ENCODE measurements at regions not wholly inside any gene's neighbourhood (a gene's known extent, or its start where the extent isn't known, plus 50 kb on each side); places are given as distances from the start of the nearest gene placed in this dataset.
"Not testable (repeated sequence)": the region's sequence is repeated elsewhere in the genome, so short reads cannot be mapped to it uniquely, and the experiment has no call there.

DNA sequence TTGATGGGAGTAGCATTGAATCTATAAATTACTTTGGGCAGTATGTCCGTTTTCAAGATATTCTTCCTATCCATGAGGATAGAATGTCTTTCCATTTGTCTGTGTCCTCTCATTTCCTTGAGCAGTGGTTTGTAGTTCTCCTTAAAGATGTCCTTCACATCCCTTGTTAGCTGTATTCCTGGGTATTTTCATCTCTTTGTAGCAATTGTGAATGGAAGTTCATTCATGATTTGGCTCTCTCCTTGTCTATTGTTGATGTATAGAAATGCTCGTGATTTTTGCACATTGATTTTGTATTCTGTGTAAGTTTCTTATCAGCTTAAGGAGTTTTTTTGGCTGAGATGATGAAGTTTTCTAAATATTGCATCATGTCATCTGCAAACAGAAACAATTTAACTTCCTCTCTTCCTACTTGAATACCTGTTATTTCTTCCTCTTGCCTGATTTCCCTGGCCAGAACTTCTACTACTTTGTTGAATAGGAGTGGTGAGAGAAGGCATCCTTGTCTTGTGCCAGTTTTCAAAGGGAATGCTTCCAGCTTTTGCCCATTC is 741.0 kb downstream of the TMTC2 start:
- not testable (repeated sequence) for DNase-seq

DNA sequence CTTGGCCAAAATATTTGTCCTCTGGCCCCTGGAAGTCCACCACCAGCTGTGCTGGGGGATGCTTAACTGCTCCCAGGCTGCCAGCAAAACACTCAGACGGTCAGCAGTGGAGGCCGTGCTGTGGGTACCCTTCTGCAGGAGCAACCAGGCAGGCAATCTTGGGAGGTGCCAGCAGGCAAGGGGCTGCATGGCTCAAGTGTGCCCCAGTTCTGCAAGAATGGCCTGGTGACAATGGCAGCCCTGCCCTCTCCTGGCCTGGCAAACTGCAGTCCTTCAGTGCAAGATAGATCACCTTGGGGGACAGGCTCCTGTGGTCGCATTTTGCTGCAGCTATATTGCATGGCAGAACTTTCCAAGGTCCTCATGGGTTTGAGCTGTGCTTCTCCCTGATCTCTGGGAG is 728.3 kb downstream of the TMTC2 start:
- DNase-seq: no peak

DNA sequence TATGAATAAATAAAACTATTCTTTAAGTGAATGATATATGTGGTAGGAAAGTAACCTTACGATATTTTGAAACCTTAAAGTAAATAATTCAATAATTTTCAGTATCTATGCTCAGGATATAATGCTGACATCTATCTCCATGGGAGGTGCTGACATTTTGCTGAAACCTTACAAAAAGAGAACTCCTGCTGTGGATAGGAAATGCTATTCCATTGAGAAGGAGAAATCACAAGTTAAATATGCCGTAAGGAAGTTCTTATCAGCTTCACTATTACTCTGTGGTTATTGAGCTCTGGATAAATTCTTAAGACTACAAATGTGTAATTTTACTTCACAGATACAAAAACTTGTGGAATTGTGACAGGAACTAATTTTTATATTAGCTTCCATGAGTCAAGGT is 722.1 kb downstream of the TMTC2 start:
- no peak for DNase-seq

DNA sequence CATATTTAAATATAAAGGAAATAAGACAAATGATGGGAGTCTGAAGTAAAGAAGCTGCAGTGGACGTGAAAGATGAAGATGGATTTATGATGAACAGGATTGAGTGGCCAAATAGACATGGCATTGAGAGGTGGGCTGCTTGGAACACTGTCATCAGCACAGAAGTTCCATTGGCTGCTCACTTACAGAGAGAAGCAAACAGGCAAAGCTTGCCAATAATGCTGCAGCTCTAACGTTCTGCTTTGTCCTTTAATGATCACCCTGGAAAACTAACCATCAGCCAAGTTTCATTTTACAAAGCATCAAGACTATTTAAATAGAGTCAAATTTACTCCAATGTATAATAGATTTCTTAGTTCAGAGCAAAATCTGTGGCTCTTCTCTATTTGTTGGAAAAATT is 721.4 kb downstream of the TMTC2 start:
- no peak for DNase-seq

DNA sequence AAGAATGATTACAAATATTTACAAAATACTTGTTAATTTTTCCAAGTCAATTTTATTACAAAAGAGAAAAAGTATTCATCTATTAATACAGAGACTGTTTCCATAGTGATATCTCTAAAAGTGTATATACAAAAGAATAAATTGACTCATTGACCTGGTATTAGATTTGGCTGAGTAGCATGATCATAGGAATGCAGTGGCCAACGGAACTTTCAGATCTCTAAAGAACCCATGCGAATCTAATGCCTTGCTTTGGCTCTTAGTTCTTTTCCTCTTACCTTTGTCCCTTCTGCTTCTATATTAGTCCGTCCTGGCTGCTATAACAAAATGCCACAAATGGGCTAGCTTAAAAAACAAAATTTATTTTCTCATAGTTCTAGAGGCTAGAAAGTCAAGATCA is 717.8 kb downstream of the TMTC2 start:
- DNase-seq: no peak

DNA sequence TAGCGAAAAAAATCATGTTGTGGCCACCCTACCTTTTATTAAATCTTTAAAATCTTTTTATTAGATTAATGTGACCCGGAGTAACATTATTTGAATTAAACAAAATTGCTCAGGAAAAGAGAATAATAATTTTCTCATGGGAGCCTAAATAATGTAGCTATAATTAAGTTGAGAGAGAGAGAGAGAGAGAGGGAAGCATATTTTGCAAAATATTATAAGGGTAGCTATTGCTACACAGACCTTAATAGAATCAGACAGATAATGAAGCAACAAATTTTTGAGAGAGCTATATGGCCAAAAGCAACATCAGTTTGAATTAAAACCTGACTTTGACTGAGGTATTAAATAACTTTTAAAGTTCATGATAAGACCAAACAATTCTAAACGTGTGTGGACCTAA is 703.5 kb downstream of the TMTC2 start:
- no peak for DNase-seq

DNA sequence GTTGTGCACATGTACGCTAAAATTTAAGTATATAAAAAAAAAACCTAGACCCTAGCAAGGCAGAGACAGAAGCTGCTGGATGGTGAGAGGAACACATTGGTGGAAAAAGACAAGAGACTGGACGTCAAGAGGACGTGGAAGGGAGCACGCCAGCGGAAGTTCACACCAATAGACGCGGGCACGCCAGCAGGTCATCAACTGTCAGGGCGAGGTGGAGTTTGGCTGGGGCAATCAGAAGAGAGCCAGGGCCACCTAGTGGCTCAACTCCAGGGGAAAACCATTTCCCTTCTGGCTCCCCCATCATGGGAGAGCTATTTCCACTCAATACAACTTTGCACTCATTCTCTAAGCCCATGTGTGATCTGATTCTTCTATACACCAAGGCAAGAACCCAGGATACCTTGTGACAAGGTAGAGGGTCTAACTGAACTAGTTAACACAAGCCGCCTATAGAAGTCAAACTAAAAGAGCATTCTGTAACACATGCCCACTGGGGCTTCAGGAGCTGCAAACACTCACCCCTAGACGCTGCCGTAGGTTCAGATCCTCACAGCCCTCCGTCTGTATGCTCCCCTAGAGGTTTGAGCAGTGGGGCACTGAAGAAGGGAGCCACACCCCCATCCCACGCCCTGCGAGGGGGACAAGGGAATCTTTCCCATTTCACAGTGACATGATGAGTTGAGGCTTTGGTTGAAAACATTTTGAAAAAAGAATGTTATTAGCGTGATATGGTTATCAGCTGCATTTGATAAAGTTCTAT is 702.7 kb downstream of the TMTC2 start:
- peak; percentile 15 for DNase-seq

DNA sequence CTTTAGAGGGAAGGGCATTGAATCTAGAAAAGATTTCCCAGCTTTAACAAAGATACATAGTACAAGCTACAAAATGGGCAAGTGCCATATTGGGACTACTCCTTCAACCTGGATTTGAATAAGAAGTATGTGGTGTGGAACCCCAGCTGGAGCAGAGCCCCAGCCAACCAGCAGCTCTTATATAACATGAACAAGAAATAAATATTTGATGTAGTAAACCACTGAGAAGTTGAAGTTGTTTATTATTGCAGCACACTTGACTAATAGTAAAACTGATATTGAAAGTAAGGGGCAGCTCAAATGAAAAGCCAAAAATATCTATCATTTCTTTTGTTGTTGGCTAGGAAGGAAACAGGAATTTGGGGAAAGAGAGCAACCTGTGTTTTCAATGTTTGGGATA is 701.8 kb downstream of the TMTC2 start:
- no peak for DNase-seq

DNA sequence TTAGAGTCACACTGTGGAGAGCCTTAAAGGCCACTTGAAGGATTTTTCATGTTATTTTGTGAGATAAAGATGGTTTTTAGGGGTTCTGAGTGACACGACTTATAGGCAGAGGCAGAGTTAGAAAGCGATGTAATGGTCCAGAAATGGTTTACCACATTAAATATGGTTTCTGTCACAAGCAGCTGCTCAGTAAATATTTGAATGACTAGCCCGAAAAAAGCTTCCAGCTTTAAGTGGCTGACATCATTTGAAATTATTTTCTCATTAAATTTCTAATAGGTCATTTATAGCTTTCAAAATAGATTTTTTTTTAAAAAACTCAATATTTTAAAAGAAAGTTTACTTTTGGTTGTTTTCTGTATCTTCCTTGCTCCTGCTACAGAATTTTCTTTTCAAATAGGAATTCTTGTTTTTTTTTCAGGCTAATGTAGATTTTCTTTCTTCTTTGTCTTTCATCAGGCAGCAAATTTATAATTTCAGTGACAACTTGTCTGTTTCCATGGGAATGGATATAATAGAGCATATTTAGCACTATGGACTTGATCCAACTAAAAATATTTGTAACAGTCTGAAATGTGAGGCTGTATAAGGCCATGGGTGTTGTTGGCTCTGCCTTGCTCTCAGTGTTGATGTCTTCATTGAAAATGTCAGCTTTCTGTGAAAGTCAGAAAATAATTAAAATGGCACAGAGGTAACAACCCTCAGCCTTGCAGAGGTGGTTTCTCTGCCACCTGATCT is 700.0 kb downstream of the TMTC2 start:
- no peak for DNase-seq

DNA sequence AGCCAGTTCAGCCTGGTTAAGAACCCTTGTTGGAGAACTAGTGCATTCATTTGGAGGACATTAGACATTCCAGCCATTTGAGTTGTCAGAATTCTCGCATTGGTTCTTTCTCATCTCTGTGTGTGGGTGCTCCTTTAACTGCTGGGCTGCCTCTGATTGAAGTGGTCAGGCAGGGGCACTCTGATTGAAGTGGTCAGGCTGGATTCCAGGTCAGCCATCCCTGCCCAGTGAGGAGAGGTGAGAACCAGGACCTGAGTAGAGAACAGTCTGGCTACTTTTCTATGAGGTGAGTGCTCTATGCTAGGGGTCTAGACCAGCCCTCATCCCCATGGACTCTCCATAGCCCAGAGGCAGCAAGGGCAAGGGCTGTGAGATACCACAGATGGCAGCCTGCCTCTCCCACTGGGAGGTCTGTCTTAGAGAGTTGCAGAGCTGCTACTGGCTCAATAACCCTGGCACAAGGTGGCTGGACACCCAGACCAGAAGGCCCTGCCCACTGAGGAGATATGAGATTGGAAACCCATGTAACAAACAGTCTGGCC is 691.6 kb downstream of the TMTC2 start:
- DNase-seq: no peak

DNA sequence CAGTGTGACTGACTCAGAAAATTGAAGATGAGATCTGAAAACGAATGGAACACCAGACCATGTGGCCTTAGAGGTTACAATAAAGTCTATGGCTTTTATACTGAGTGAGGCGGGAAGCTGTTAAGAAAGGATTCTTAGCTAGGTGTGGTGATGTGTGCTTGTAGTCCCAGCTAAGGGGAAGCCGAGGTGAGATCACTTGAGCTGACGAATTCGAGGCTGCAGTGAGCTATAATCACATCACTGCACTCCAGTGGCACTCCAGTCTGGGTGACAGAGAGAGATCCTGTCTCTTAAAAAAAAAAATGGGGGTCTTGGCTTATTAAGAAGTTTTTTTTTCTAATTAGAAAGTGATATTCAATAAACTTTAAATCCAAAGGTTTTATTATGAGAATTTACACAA is 678.6 kb downstream of the TMTC2 start:
- no peak for DNase-seq

DNA sequence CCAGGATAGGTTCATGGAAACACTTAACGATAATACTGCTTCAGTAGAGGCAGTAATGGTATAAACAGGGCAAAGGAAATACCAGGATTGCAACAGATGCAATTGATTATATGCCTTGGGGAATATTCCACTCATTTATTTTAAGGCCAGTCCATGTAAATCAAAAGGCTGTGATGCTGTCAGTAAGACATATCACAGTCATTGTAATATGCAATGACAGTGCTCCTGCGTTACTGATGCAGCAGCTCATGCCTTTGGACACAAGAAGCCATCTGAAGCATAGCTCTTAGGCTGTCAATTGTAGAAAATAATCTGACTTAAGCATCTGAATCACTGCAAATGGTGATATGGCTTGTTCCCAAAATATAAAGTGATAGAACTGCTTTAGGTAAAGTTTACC is 674.8 kb downstream of the TMTC2 start:
- no peak for DNase-seq

DNA sequence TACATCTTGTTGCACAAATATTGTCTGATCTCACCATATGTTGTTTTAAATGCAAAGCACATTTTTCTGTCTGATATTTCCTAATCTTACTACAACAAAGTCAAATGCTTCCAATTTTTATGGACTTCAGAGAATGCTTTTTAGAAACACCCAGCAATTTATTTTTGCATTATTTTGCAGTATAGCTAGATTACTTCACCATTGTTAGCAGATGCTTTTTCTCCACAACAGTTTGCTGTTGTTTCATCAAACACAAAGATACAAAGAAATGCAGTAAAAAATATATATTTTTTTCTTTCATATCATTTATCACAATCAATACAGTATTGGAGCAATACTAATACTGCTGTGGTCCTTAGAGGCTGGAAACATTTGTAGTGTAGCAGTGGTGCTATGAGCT is 674.4 kb downstream of the TMTC2 start:
- no peak for DNase-seq

DNA sequence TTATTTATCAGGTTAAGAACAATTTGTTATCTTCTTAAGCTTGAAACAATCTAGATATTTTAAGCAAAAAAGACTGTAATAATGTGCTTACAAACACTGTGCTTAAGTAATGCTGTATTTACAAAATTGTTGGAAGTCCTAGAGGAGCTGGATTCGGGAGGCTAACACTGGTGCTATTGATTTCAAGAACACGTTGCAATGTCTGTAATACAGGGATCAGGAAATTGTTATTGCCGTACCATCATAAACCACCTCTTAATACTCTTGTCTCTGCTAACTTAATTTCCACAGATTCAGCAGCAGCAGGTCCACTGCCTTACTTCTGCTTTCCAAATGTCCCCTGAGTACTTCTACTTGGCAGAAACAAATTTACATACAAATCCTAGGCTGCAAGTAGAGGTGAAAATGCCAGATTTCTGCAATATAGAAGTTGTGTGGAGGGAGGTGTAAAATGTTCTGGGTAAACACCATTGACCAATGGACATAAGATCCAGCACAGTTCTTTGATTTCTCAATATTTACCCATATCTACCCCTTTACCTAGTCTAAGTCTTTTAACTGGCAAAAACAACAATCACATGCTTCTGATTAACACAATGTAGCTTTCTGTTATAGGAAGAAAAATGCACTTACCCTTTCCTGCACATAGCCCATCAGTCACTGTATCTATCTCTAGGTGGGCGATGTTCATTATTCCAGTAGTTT is 663.4 kb downstream of the TMTC2 start:
- DNase-seq: no peak

DNA sequence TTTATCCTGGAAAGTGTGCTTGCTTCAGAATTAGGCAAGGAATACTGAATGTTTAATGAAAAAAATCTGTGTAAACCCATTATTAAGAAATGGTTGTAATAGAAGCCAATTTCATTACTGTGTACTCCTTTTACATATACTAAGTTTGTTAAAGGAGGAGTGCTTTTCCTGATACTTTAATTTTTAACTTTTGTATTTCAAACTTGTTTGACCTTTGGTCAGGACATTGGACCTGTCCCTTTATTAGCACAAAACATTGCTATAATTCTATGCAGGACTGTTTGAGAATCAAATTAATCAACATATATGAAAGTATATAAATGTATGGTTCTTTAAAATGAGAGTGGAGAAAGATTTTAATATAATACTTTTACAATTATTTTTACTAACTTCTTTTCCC is 659.6 kb downstream of the TMTC2 start:
- no peak for DNase-seq

DNA sequence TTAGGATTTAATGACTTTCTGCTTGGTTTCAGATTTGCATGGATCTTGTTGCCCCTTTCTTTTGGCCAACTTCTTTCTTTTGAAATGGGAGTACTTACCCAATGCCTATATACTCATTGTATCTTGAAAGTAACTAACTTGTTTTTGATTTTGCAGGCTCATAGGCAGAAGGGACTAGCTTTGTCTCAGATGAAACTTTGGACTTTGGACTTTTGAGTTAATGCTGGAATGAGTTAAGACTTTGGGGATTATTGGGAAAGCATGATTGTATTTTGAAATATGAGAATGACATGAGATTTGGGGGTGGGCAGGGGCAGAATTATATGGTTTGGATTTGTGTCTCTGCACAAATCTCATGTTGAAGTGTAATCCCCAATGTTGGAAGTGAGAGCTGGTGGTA is 657.1 kb downstream of the TMTC2 start:
- DNase-seq: no peak

DNA sequence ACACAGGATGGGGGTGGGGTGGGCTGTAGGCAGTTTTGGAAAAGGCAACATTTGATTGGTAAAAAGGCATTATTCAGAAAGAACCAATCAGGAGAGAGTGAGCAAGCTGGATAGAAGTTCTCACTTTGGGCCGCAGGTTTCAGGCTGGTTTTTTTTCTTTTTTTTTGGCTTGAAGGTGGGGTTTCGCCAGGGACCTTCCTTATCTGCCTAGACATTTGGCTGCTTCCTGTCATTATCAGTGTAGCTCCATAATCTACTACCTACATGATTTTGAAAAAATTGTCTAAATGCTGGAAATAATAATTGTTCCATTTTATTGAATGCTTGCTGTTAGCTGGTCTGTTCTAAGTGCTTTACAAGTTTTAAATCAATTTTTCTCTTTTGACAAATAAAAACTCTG is 649.0 kb downstream of the TMTC2 start:
- DNase-seq: peak; percentile 8

DNA sequence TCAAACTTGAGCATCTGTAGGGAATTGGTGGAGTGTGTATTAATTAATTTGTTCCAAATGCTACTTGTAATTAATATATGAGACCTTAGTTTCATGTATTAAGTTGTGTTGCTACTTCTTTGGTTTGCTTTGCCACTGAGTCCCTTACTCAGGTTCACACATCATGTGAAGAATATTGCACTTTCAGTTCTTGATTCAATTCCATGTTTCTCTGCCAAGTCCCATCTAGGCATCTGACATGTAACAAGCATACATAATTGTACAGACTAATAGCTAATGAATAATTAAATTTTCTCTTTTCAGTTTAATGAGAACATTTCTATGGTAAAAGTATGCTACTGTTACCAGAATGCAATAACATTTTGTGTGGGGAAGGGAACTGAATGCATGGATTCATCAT is 640.0 kb downstream of the TMTC2 start:
- DNase-seq: no peak

DNA sequence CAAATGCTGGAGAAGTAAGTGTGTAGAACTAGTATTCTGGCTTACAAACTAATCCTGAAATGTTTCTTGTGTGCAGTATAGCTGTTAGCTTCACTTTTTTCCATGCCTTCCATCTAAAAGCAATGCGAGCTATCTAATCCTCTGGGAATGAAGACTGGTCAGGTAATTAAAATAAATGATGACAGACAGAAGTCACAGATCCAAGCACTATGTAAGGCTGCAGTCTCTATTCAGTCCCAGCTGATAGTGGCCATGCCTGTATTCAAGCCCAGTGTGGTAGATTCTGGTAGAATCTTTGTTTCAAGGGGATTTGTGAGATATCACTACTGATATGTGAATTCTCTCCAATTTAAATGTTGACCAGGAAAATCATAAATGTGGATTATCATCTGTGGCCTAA is 637.2 kb downstream of the TMTC2 start:
- DNase-seq: no peak

DNA sequence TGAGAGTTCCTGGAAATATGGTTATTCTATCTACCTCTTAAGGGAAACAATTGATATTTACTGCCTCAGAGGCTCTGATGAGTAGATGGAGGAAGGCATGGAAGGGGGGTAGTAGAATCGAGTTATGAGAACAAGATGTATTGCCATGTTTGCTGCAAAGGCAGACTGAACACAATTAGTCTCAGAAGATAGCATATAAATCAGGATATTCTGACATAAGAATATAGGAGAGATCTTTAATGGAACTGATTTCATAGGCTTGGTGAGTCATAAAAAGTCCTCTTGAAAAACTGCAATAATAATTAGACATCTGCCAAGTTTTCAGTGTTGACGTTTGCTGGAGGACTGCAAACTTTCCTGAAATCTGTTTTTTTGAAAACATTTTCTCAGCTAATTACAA is 636.1 kb downstream of the TMTC2 start:
- DNase-seq: no peak

DNA sequence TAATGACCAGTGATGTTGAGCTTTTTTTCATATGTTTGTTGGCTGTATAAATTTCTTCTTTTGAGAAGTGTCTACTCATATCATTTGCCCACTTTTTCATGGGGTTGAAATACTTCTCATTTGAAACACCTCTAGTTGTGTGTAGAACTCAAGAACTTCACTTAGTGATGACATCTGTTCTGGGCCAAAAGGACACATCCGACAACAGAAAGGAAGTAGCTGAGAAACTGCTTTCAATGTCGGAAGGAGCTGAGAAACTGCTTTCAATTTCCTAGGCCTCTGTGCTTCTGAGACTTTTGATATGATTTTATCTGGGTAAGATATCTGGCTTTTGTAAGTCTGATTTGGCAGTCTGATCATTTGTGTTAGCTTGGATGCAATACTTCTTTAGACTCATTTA is 635.3 kb downstream of the TMTC2 start:
- DNase-seq: no peak

DNA sequence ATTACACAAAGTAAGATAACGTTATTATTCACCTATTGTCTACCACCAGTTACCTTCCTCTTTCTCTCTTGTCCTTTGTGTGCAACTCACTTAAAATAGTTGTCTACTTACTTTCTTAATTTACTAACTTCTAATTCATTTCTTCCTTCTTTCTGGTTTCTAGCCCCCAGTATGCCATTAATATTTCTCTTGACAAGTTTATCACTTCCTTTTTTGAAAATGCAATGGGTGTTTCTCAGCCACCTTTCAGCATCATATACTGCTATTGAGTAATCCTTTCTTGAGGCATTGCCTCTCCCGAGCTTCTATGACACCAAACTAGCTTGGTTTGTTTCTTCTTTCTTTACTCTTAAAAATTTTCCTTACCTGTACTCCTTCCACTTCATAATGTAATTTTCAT is 633.6 kb downstream of the TMTC2 start:
- no peak for DNase-seq

DNA sequence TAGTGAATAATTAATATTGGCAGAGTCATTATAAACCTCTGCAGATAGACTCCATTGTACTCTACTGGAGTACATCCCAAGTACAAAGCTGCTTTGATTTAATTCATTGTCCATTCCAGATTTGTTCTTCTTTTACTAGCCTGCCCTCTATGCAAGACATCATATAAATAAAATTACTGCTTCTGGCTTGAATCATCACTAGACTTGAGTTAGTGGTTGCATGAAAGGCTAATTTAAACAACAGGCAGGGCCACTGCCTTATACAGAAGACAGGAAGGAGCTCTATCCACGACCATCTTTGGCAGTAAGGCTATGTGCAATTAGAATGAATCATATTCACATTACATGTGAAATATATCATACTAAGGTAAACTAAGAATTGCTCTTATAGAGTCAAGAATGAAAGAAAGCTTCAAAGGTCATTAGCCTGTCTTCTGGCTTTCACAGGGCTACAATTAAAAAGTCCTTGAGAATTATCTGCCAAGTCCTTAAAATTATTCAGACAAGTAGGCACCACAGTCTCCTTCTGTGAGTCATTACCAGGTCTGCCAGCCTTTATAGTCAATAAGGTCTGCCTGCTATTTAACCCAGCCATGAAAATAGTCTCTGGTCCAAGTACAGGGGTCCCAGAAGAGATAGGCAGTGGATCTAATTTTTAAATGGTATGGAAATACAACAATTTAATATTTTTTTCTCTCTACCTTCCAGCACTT is 631.8 kb downstream of the TMTC2 start:
- DNase-seq: no peak
